Endothelial cell of umbilical vein (primary cell): ENCODE measurements at regions not wholly inside any gene's neighbourhood (a gene's known extent, or its start where the extent isn't known, plus 50 kb on each side); places are given as distances from the start of the nearest gene placed in this dataset.

Experiments
- BruUV-seq: library from RNA; stranded (reverse); fragments of 400-500 nt; replicated peaks from 2 replicates; lab custom pipeline; 2021; lab: Mats Ljungman, UMichigan
- CTCF ChIA-PET: fragments of 300-600, 350-600 bp; sonication (Branson Sonifier 250); formaldehyde crosslinking; loops from one replicate; lab custom pipeline; 2021; ENCODE audit warnings: antibody characterized with exemption, inconsistent platforms; lab: Charles Lee
- POLR2A ChIA-PET: fragments of 300-600, 350-600 bp; sonication (Branson Sonifier 250); formaldehyde crosslinking; loops from one replicate; lab custom pipeline; 2021; ENCODE audit warnings: antibody characterized with exemption, inconsistent platforms; lab: Charles Lee
- DNase-seq: peaks from one replicate; pipeline ENCODE4 v3.0.0-alpha.2; 2011; ENCODE audit warnings: low read depth, low spot score
- FAIRE-seq: peaks from 2 replicates; lab custom pipeline; 2011; peaks lifted over from hg19 to GRCh38; lab: Jason Lieb, UNC
- H2AFZ ChIP-seq: 2 replicates; pipeline ENCODE4 v1.6.0; 2012; ENCODE audit warnings: low read depth, low read length, control low read depth, inconsistent platforms
- H3K27ac ChIP-seq: 2 replicates; pipeline ENCODE4 v1.5.1; 2011; ENCODE audit warnings: low read depth, mild to moderate bottlenecking, control low read depth, low read length, moderate library complexity; ENCODE audit not compliant: insufficient read depth
- H3K27me3 ChIP-seq, 2 experiments: 2 replicates each; pipeline versions ENCODE4 v1.6.0 to v1.6.1; 2011; ENCODE audit warnings: low read length in 2 of 2, mixed read lengths in 1 of 2; ENCODE audit not compliant: control insufficient read depth in 2 of 2, insufficient read depth in 2 of 2
- H3K36me3 ChIP-seq, 2 experiments: 2 replicates in 1 of 2; 3 replicates in 1 of 2; pipeline ENCODE4 v1.5.1; 2011; ENCODE audit warnings: low read length in 2 of 2, mild to moderate bottlenecking in 1 of 2, moderate library complexity in 1 of 2; ENCODE audit not compliant: control insufficient read depth in 2 of 2, insufficient read depth in 2 of 2; ENCODE audit errors: extremely low read depth in 1 of 2
- H3K4me1 ChIP-seq: 3 replicates; pipeline ENCODE4 v1.5.1; 2011; ENCODE audit warnings: mild to moderate bottlenecking, low read length; ENCODE audit not compliant: control insufficient read depth, insufficient read depth; ENCODE audit errors: extremely low read depth
- H3K4me2 ChIP-seq: 2 replicates; pipeline ENCODE4 v1.6.1; 2011; ENCODE audit warnings: low read length, control low read depth, mixed read lengths; ENCODE audit not compliant: insufficient read depth
- H3K4me3 ChIP-seq, 3 experiments: fragments of 200-600 bp in 1 of 3; sonication (generic), shearing (Covaris generic) in 1 of 3; replicated peaks in 1 of 3; 2 replicates each; pipeline ENCODE4 v1.5.1; 2011 to 2016; ENCODE audit warnings: control low read depth in 3 of 3, low read length in 3 of 3, mild to moderate bottlenecking in 2 of 3, inconsistent platforms in 1 of 3, low read depth in 1 of 3, moderate library complexity in 1 of 3; ENCODE audit not compliant: insufficient read depth in 1 of 3
- H3K79me2 ChIP-seq: 2 replicates; pipeline ENCODE4 v1.6.0; 2012; ENCODE audit warnings: low read length, inconsistent platforms; ENCODE audit not compliant: control insufficient read depth, insufficient read depth
- H3K9ac ChIP-seq: replicated peaks from 2 replicates; pipeline ENCODE3; 2011; ENCODE audit warnings: low read length, control low read depth; ENCODE audit not compliant: insufficient read depth; ENCODE audit errors: extremely low read depth
- H3K9me1 ChIP-seq: replicated peaks from 3 replicates; pipeline ENCODE4 v1.6.0; 2011; ENCODE audit warnings: mild to moderate bottlenecking, low read length; ENCODE audit not compliant: control insufficient read depth, insufficient read depth; ENCODE audit errors: extremely low read depth
- H3K9me3 ChIP-seq: replicated peaks from 2 replicates; pipeline ENCODE4 v1.5.1; 2012; ENCODE audit warnings: low read length, inconsistent platforms; ENCODE audit not compliant: control insufficient read depth, insufficient read depth
- H4K20me1 ChIP-seq: replicated peaks from 2 replicates; pipeline ENCODE3; 2011; ENCODE audit warnings: mild to moderate bottlenecking, low read length; ENCODE audit not compliant: control insufficient read depth, insufficient read depth; ENCODE audit errors: extremely low read depth
- EZH2 ChIP-seq: IDR thresholded peaks from 2 replicates; pipeline ENCODE4 v1.6.1; 2012; ENCODE audit warnings: borderline replicate concordance, low read depth, mild to moderate bottlenecking, moderate library complexity, low read length, inconsistent platforms; ENCODE audit not compliant: severe bottlenecking
- FOS ChIP-seq: IDR thresholded peaks from 2 replicates; pipeline ENCODE4 v1.6.1; 2011; ENCODE audit warnings: mild to moderate bottlenecking, low read length, moderate library complexity, borderline replicate concordance; ENCODE audit not compliant: insufficient read depth
- GATA2 ChIP-seq: IDR thresholded peaks from 2 replicates; pipeline ENCODE4 v1.7.0; 2011; ENCODE audit warnings: low read depth, mild to moderate bottlenecking, moderate library complexity, mixed read lengths, low read length; ENCODE audit not compliant: insufficient read length, insufficient read depth
- JUN ChIP-seq: IDR thresholded peaks from 2 replicates; pipeline ENCODE4 v1.6.1; 2011; ENCODE audit warnings: borderline replicate concordance, low read depth; ENCODE audit not compliant: insufficient read length, insufficient read depth
- MYC ChIP-seq: IDR thresholded peaks from one replicate; pipeline ENCODE4 v1.6.1; 2011; ENCODE audit warnings: mild to moderate bottlenecking, low read depth, low read length
- POLR2A ChIP-seq: IDR thresholded peaks from 2 replicates; pipeline ENCODE4 v1.6.1; 2012; ENCODE audit warnings: low read depth, mild to moderate bottlenecking, control low read depth, low read length
- POLR2AphosphoS5 ChIP-seq: IDR thresholded peaks from 2 replicates; pipeline ENCODE4 v1.6.1; 2012; ENCODE audit warnings: low read depth, mild to moderate bottlenecking, control low read depth, low read length, moderate library complexity; ENCODE audit not compliant: insufficient read depth
- dilution Hi-C: fragments of 300-500 bp; cut with MboI; formaldehyde crosslinking; loops from one replicate; pipeline ENCODE4 v1.15.0; 2019; ENCODE audit warnings: low sequenced_read_pairs; ENCODE audit not compliant: extremely low pct_ligation_motif_present
- intact Hi-C: fragments of 100-400 bp; cut with micrococcal nuclease; formaldehyde crosslinking; loops from one replicate; pipeline ENCODE4 v1.10.0; 2022
- TF ChIP-seq, protein P1 (sequence below): IDR thresholded peaks from 2 replicates; pipeline ENCODE4 v1.6.1; 2011; ENCODE audit not compliant: insufficient read depth, insufficient read length
- TF ChIP-seq, protein P2 (sequence below), 2 donors: IDR thresholded peaks; 1 replicate in 1 of 2; 2 replicates in 1 of 2; pipeline ENCODE4 v1.5.1; 2011; ENCODE audit warnings: low read length in 2 of 2, mild to moderate bottlenecking in 2 of 2, moderate library complexity in 2 of 2, control low read depth in 1 of 2, inconsistent platforms in 1 of 2, low read depth in 1 of 2; ENCODE audit not compliant: insufficient read depth in 1 of 2; ENCODE audit errors: extremely low read depth in 1 of 2

DNA sequence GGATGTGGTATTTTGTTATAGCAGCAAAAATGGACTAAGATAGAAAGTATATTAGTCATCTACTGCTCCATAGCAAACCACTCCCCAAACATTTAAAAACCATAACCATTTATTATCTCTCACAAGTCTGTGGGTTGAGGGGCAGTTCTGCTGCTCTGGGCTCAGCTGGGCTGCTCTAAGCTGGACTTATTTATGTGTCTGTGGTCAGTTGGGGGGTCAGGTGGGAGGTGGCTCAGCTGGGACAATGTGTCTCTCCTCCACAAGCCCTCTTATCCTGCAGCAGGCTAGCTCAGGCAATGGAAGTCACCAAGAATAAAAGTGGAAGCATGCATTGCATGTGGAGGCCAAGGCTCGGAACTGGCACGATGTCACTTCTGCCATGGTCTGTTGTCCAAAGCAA is 226.1 kb upstream of the N4BP1 start:
- H2AFZ ChIP-seq, result no peak overlapping the region
- DNase-seq (no peak), FAIRE-seq (no peak)
- no peak overlapping the region for H3K27ac ChIP-seq
- intact Hi-C loops, result no loop called here
- no peaks in the 10 kb centered on the region for H3K79me2 ChIP-seq
- H3K36me3 ChIP-seq, result no peaks in the 10 kb centered on the region
- no peak overlapping the region for H3K4me3 ChIP-seq
- peaks cover 6% of the 10 kb centered on the region for H3K9me3 ChIP-seq
- H3K27me3 ChIP-seq, result no peaks in the 10 kb centered on the region
- CTCF ChIA-PET, result no interaction called here
- H3K4me2 ChIP-seq, result no peak overlapping the region
- H3K9ac ChIP-seq, result no peak overlapping the region
- no peaks in the 10 kb centered on the region for H3K4me1 ChIP-seq
- dilution Hi-C loops, result no loop called here
- BruUV-seq, result no TSS peak
- POLR2A ChIA-PET, result no interaction called here
- H4K20me1 ChIP-seq, result no peaks in the 10 kb centered on the region
- TF ChIP-seq POLR2AphosphoS5 (no peak), POLR2A (no peak), MYC (no peak), FOS (no peak), GATA2 (no peak), JUN (no peak), EZH2 (no peak)
- TF ChIP-seq, protein P1, sequence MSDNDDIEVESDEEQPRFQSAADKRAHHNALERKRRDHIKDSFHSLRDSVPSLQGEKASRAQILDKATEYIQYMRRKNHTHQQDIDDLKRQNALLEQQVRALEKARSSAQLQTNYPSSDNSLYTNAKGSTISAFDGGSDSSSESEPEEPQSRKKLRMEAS, result no peak
- TF ChIP-seq, protein P2, sequence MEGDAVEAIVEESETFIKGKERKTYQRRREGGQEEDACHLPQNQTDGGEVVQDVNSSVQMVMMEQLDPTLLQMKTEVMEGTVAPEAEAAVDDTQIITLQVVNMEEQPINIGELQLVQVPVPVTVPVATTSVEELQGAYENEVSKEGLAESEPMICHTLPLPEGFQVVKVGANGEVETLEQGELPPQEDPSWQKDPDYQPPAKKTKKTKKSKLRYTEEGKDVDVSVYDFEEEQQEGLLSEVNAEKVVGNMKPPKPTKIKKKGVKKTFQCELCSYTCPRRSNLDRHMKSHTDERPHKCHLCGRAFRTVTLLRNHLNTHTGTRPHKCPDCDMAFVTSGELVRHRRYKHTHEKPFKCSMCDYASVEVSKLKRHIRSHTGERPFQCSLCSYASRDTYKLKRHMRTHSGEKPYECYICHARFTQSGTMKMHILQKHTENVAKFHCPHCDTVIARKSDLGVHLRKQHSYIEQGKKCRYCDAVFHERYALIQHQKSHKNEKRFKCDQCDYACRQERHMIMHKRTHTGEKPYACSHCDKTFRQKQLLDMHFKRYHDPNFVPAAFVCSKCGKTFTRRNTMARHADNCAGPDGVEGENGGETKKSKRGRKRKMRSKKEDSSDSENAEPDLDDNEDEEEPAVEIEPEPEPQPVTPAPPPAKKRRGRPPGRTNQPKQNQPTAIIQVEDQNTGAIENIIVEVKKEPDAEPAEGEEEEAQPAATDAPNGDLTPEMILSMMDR (IDR thresholded peaks at IDR 0.05; ENCODE audit: extremely low read depth in 1 of 2, insufficient read depth in 1 of 2, low read depth in 1 of 2, low read length in 2 of 2), result no peak
- H3K9me1 ChIP-seq, result no peaks in the 10 kb centered on the region
